Tibial nerve (tissue), 4 donors: ENCODE measurements at regions not wholly inside any gene's neighbourhood (a gene's known extent, or its start where the extent isn't known, plus 50 kb on each side); places are given as distances from the start of the nearest gene placed in this dataset.

Source experiments
- EP300 ChIP-seq, 2 donors: sonication (generic); formaldehyde crosslinking; IDR thresholded peaks; one replicate each; pipeline ENCODE4 v1.6.1; 2017; ENCODE audit warnings: antibody characterized with exemption in 2 of 2, mild to moderate bottlenecking in 1 of 2
- POLR2A ChIP-seq, 2 donors: fragments of 450-650 bp; IDR thresholded peaks; one replicate each; pipeline ENCODE4 v1.6.1; 2017; ENCODE audit warnings: antibody characterized with exemption in 2 of 2, mild to moderate bottlenecking in 2 of 2, moderate library complexity in 2 of 2
- TF ChIP-seq, protein P1 (sequence below), 5 experiments: fragments of 200-600 bp in 3 of 5; fragments of 450-650 bp in 2 of 5; sonication (generic) in 3 of 5; IDR thresholded peaks; one replicate each; pipeline ENCODE4 v1.5.1; 2016 to 2019; ENCODE audit warnings: antibody characterized with exemption in 5 of 5, mild to moderate bottlenecking in 3 of 5, moderate library complexity in 2 of 5

DNA sequence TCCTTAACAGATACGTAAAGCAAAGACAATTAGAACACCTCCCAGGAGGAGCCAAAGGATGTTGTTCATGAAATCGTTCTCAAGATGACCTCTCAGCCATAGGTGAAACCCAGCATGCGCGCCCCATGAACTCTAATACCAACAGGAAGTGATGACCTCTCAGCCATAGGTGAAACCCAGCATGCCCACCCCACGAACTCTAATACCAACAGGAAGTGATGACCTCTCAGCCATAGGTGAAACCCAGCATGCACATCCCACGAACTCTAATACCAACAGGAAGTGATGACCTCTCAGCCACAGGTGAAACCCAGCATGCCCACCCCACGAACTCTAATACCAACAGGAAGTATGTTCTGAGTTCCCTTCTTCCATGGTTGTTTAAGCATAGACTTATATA is 205.2 kb upstream of the ADARB2 start:
- TF ChIP-seq, protein P1, sequence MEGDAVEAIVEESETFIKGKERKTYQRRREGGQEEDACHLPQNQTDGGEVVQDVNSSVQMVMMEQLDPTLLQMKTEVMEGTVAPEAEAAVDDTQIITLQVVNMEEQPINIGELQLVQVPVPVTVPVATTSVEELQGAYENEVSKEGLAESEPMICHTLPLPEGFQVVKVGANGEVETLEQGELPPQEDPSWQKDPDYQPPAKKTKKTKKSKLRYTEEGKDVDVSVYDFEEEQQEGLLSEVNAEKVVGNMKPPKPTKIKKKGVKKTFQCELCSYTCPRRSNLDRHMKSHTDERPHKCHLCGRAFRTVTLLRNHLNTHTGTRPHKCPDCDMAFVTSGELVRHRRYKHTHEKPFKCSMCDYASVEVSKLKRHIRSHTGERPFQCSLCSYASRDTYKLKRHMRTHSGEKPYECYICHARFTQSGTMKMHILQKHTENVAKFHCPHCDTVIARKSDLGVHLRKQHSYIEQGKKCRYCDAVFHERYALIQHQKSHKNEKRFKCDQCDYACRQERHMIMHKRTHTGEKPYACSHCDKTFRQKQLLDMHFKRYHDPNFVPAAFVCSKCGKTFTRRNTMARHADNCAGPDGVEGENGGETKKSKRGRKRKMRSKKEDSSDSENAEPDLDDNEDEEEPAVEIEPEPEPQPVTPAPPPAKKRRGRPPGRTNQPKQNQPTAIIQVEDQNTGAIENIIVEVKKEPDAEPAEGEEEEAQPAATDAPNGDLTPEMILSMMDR (IDR thresholded peaks at IDR 0.05) = no peak
- no peak for TF ChIP-seq POLR2A (IDR thresholded peaks at IDR 0.05)
- no peak for TF ChIP-seq EP300 (IDR thresholded peaks at IDR 0.05)
